HG02938 (cell line): ENCODE measurements at regions not wholly inside any gene's neighbourhood (a gene's known extent, or its start where the extent isn't known, plus 50 kb on each side); places are given as distances from the start of the nearest gene placed in this dataset.
A peak's percentile ranks its signal among the peaks of the same experiment; 100 is the strongest.

ENCODE experiments used
- ATAC-seq: cut with Tn5 transposase; IDR thresholded peaks from one replicate; pipeline ENCODE4 v1.9.1; 2021; ENCODE audit warnings: mild to moderate bottlenecking, moderate library complexity; ENCODE audit not compliant: unreplicated experiment

GRCh38 chr9:4435197-4435596 lies 55.1 kb upstream of the SLC1A1 start:
- no peak for ATAC-seq

- peak; percentile 77 for ATAC-seq
These were observed 56.9 kb upstream of the SLC1A1 start for GRCh38 chr9:4433379-4433778.

GRCh38 chr9:4430432-4431261 lies 59.6 kb upstream of the SLC1A1 start:
- ATAC-seq = no peak

- ATAC-seq = no peak
These were observed 64.8 kb upstream of the SLC1A1 start for GRCh38 chr9:4425319-4426045.

GRCh38 chr9:4424891-4425290 lies 65.4 kb upstream of the SLC1A1 start:
- no peak for ATAC-seq

GRCh38 chr9:4424038-4424437 lies 66.2 kb upstream of the SLC1A1 start:
- no peak for ATAC-seq

GRCh38 chr9:4423207-4423610 lies 67.1 kb upstream of the SLC1A1 start:
- no peak for ATAC-seq

- ATAC-seq = peak; percentile 83
These were observed 67.8 kb upstream of the SLC1A1 start for GRCh38 chr9:4422495-4422894.

- ATAC-seq = no peak
These were observed 68.4 kb upstream of the SLC1A1 start for GRCh38 chr9:4421847-4422246.

GRCh38 chr9:4420351-4420750 lies 69.9 kb upstream of the SLC1A1 start:
- ATAC-seq = no peak

GRCh38 chr9:4417578-4418325 lies 72.5 kb upstream of the SLC1A1 start:
- no peak for ATAC-seq

- no peak for ATAC-seq
These were observed 73.8 kb upstream of the SLC1A1 start for GRCh38 chr9:4416467-4416866.

GRCh38 chr9:4415281-4415680 lies 75.0 kb upstream of the SLC1A1 start:
- no peak for ATAC-seq

GRCh38 chr9:4413856-4414255 lies 76.4 kb upstream of the SLC1A1 start:
- no peak for ATAC-seq

- no peak for ATAC-seq
These were observed 86.1 kb upstream of the SLC1A1 start for GRCh38 chr9:4404156-4404555.

- no peak for ATAC-seq
These were observed 87.8 kb upstream of the SLC1A1 start for GRCh38 chr9:4402501-4402900.

GRCh38 chr9:4400731-4401130 lies 89.5 kb upstream of the SLC1A1 start:
- no peak for ATAC-seq

- ATAC-seq = no peak
These were observed 92.4 kb upstream of the SLC1A1 start for GRCh38 chr9:4397917-4398316.

- no peak for ATAC-seq
These were observed 94.1 kb upstream of the GLIS3 start for GRCh38 chr9:4393806-4394523.

- ATAC-seq = no peak
These were observed 89.9 kb upstream of the GLIS3 start for GRCh38 chr9:4389755-4390154.

- ATAC-seq = no peak
These were observed 89.1 kb upstream of the GLIS3 start for GRCh38 chr9:4389003-4389402.
